CD4-positive, alpha-beta T cell treated with Interleukin-2 at 100 ng/mL for 4 hours (primary cell): ENCODE measurements at regions not wholly inside any gene's neighbourhood (a gene's known extent, or its start where the extent isn't known, plus 50 kb on each side); places are given as distances from the start of the nearest gene placed in this dataset.

Experiments used
- DNase-seq: peaks from one replicate; pipeline ENCODE4 v3.0.0-alpha.2; 2020; ENCODE audit warnings: low spot score

DNA sequence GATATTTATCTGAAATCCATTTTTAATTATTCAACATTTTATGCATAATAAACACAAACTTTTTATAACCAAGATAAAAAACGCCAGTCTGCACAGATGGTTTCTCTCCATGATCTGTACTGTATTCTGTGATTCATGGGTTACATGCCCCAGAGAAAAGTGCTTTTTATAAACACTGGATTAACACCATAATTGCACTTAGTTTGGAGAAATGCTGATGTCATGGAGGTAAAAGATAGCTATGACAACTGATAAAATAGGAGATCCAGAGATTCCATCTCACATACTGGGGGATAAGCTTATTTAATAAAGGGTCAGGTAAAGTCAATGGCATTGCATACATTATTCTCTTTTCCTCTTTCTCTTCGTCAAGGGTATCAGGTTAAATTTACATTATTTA, 1460.4 kb upstream of the ALCAM start:
- no peak for DNase-seq

DNA sequence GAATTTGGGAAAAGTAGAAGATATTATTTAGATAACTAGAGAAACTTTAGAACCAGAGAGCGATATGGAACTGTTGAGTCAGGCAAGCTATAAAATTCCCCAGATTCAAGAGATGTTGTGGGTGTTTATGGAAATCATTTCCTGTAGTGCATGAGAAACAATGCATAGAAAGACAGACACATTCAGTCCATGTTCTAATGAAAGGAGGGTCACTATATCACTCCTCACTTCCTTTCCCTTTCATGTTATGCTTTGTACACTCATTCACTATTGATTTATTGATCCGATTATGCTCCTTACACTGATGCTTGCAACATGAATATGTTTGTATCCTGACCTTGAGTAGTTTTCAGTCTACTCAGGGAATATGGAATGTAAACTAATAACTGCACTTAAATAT, 1459.9 kb upstream of the ALCAM start:
- DNase-seq = no peak

DNA sequence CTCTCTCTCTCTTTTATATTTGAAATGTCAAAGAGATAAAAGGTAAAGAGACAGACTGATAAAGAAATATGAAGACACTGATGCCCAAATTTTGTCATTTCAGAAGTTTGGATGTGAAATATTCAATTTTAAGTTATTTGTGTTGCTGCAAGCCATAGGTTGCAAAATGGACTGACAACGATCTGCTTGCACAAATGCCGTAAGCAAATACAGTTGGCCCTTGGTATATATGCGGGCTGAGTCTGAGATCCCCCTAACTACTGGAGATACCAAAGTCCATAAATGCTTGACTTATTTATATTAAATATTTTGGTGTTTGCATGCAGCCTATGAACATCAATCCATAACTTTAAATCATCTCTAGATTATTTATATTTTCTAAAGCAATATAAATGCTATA, 1459.1 kb upstream of the ALCAM start:
- DNase-seq = no peak

DNA sequence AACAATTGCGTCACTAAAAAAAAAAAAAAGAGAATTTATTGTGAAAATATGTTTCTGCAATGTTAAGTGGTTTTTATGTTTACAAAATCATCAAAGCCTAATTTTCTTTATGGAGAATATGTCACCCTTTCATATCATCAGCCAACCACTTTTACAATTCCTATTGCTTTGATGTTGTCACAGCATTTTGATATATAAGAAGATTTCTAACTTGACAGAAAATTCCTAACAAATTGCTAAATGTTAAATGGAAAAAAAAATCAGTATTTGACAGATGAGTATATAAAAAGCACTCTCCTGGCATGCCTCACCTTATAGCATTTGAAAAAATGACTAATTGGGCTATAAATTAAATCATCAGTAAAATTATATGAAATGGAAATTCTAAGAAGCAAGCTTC, 1457.3 kb upstream of the ALCAM start:
- DNase-seq = no peak

DNA sequence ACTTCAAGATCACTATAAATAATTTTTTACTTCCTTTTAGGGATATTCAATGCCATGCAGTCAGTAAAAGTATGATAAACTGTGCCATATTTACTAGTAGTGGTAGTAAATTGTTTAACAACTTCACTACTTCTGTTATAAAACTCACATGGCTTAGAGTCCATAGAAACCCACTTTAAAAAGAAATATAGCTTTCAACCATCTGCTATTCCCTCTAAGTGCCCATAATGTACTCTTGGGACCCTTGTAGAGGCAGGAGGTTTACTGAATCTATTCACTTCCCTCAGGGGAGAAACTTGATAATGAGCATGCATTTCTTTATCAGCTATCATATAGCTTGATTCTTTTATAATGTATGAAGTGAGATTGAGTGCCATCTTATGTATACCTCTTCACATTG, 1448.4 kb upstream of the ALCAM start:
- no peak for DNase-seq

DNA sequence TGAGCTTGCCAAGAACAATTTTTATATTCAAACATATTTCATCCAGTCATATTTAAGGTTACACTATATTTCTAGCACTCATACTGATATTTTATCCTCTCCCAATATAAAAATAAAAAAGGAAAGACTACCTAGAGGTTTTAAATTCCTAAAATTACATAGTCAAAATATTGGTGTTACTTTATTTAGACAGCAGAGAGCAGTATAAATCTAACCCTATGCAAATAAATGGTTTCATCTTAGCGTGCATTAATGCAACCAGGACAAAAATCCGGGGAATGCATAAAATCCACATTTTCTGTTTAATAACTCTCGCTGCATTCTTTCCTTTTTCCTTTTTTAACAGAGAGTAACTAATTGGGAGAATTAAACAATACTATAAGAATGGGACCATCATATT, 1447.4 kb upstream of the ALCAM start:
- DNase-seq = no peak

DNA sequence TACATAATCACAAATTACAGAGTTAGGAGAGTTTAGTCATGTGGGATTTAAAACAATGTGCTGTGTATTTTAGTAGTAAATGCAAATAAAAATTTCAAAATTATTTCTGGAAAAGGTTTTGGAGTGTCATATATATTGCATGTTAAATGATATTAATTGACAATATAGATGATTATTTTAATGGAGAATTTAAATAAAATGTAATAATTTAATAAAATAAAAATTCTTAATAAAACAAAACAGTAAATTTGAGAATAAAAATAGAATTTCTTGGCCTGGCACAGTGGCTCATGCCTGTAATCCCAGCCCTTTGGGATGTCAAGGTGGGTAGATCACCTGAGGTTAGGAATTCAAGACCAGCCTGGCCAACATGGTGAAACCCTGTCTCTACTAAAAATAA, 1442.8 kb upstream of the ALCAM start:
- no peak for DNase-seq

DNA sequence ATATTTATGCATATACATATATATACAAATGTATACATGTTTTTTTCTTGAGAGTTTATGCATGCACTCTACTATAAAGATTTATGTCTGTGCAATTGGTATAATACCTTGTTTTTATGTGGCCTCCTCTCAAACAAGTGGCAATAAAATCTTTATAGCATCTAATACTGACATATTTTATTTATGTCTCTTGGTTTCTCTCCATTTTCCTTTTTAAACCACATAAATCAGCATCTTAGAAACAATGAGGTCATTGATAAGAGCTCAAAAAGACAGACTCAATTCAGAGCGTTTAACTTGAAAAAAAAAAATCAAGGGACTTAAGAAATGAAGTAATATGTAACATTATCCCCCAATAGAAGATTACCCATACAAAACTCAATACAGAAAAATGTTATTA, 1442.2 kb upstream of the ALCAM start:
- DNase-seq = no peak

DNA sequence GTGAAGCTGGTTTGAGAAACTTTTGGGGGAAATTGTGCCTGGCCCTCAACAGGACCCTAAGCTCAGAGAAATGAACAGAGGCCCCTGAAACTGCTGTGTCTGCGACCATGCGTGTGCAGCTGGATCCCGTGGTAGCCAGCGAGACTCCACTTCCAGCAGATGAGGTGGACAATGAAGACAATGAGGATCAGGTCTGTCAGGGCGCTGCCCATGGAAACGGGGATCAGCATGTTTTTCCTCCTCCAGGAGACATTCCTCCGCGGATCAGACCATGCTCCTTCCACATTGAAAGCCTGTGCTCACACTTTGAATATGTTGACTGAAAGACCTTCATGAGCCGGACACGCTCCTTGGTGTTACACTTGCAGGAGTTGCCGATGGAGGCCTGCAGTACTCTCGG, 1439.8 kb upstream of the ALCAM start:
- DNase-seq = no peak

DNA sequence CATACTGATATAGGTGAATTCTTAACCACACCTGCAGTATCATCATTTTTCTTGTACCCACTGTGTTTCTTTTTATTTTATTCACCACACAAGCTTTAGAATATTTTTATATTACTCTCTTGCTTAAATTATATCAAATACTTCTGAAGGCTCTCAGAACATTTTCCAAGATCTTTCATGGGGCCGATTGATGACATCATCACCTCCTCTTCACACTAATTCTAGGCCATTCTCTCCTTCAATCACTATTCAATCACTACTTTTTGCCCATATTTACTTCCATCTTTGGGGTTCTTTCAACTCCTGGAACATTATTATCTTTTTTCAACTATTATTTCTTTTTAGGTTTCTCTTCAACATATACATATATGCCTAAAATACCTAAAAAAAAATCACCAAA, 1438.8 kb upstream of the ALCAM start:
- no peak for DNase-seq

DNA sequence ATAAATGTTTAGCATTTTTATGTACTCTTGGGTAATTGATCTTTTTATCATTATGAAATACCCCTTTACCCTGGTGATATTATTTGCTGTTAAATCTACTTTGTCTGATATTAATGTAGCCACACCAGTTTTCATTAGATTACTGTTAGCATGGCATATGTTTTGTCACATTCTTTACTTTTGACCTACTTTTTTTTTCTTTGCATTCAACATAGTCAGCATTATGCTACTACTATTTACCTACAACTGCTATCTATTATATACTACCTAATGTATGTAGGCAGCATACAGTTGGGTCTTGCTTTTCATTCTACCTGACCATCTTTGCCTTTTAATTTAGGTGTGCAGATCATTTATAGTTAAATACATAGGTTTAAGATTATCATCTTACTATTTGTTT, 1429.6 kb upstream of the ALCAM start:
- DNase-seq = no peak

DNA sequence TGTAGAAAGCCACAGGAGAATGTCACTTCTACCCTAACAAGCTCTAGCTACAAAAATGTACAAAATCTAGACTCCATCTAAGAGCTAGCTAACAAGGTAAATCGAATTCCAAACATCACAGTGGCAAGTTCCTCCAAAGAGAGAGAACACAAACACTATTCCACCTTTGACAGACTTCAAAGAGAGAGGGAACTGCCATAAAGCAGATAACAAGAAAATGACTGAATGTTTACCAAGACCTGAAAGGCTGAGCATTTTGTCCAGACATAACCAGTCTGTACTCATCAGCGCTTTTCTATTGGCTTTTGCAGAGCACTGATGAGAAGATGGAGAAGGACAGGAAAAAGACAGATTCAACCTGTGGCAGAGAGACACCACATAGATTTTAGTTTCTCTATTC, 1419.6 kb upstream of the ALCAM start:
- no peak for DNase-seq

DNA sequence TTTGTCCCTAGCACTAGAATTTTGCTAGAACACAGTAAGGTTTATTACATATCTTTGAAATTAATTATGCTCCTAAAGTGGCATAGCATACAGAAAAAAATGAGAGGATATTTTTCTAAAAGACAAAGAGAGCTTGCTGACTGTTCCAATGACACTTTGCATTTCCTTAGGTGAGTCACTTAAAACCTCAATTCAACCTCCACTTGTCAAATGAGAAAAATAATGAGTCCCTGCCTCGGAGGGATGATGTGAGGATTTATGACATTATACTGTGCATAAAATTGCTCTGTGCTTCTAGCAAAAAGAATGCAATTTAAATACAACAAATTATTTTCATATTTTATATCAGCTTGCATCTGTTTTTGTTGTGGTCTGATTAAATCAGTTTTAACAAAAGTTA, 1417.0 kb upstream of the ALCAM start:
- DNase-seq = no peak

DNA sequence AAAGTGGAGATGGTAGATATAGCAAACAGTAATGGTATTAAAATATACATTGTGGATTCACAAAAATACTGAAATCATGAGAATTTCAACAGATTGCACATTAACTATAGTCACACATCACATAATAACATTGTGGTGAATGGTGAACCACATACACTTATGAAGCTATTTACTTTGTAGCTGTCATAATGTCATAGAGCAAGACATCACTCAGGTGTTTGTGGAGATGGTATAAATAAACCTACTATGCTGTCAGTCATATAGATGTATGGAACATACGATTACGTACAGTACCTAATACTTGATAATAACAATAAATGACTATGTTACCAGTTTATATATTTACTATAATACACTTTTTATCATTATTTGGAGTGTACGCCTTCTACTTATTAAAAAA, 1416.0 kb upstream of the ALCAM start:
- no peak for DNase-seq

DNA sequence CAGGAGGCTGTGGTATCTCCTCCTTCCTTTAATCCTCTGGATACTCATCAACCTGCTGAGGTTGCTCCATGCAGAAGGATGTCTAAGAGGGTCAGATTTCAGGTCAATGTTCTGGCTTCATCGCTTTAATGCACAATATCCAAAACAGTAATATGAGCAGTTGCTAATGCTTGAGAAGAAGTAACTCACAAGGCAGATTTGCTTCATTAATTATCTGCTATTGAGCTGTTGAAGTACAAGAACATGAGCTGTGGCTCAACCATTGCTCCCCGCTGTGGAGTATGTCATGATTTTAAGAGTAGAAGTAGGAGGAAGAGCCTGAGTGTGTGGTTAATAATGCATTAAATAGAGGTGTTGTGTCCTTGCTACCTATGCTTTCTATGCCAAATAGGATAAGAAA, 1412.9 kb upstream of the ALCAM start:
- DNase-seq = no peak

DNA sequence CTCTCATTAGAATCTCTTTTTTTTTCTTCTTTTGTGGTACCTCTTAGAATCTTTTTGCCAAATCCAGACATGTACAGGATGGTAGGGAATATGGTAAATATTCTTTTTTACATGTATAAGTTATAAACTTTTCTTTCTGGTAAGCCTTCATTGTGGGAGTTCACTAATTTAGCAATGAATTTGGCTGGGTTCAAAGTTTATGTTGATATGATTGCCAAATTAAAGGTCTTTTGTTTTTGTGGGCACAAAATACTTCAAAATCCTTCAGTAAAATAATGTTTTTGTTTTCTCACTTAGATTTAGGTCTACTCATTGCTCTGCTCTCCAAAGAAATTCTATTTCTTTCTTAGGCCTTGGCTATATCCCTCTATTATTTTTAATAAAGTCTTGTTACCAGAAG, 1405.9 kb upstream of the ALCAM start:
- DNase-seq = no peak

DNA sequence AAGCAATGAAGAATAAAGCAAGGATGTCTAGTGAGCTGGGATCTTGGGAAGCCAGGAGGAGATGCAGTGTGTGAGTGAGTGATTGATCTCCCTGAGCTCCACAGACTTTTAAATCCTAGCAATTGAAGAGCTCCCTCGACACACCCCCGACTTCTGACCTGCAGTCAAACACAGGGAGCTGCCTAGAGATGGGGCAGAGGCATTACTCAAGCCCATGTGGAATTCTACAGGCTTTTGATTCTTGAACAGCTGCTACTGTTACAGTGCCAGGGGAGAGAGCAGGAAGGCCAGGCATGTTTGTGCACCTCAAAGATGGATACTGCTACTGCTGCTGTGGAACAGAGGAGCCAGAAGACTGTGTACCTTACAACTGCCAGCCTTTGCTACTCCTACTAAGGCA, 1403.1 kb upstream of the ALCAM start:
- no peak for DNase-seq

DNA sequence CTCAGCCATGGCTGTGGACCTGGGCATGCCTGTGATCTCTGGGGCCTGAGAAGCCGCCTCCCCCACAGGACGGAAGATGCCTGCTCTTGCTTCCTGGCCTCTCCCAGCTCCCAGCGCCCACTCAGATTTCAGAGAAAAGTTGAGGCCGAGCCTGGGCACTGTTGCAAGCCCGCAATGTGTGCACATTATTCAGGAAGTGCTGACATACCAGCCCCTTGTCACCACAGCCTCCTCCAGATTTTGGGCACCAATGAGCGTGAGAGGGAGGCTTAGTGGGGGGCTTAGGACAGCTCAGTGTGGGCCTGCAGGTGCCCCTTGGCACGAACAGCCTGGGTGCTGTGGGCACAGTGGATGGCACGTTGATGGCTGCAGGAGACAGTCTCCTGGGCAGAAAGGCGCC, 1400.9 kb upstream of the ALCAM start:
- DNase-seq = no peak

DNA sequence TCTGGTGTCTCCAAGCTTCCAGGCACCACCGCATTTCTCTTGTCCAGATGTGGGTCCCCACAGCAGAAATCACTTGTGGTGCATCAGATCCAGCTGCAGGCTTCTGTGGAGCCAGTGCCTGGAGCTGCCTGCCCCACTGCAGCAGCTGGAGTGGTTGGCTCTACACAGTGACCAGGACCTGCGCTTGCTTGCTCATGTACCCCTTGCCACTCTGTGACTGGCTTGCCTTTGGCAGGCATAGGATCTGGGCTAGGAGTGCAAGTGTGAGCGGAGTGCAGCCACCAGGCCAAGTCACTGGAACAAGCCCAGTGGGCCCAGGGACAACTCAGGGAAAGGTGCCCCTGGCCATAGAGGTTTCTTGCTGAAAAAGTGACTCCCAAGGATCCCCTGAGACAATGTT, 1400.0 kb upstream of the ALCAM start:
- DNase-seq = no peak

DNA sequence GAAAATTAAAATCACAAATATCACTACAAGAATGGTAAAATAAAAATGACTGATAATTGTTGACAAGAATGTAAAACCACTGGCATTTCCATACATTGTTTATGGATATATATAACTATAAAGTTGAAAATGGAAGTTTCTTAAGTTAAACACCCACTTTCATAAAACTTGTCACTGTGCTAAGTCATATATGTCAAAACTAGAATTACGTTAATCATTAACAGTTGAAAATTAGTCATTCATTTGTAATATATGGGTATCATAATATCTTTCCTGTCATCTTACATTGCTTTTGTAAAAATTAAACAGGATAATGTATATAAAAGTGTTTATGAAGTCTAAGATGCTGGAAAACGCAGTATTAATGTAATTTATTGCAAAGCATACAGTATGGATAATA, 1398.6 kb upstream of the ALCAM start:
- DNase-seq = no peak

DNA sequence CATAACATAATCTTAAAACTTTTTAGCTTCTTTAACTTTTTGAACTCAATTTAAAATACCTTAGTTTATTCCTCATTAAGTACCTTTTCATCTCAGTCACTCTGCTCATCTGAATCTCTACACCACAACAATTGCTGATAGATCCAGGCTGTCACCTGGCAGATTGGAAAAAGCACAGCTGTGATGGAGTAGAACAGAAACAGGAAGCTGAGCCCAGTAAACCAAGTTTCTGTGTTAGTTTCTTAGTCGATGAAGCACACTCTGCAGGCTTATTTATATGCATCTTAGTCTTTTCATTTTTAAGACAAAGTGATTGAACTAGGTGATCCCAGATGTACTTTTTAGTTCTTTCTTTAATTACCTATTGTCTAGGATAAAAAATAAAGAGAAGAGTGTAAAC, 1398.0 kb upstream of the ALCAM start:
- no peak for DNase-seq

DNA sequence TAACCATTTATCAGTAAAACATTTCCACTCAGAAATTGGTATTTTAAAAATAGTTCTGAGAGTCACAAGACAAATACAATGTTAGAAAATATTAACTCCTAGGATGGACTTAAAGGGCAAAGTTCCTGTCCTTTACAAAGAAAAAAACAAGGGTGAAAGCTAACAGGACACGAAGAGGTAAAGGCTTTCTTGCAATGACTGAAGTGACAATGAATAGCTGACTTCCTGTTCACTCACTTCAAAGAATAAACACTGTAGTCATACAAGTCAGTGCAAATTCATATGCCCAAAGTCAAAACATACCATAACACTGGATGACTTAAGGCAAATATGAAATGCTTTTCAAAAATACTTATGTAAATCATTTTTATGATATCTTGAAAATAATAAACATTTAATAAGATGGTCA, 1389.8 kb upstream of the ALCAM start:
- no peak for DNase-seq

DNA sequence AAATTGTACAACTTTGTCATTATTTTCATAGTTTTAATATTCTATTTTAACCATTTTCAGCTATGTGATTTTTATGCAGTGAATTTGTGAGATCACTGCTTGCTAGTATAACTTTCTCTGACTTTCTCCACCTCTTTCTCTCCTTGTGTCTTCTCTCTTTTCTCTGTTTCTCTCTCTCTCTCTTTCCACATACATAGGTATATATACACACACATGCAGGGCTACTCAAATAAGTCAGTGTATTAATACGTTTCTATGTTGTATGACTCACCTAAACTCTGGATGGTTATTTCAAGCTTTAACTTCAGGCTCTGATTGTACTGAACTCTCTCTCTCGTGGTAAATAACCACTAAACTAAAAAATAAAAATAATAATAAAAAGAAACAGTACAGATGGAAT, 1389.3 kb upstream of the ALCAM start:
- no peak for DNase-seq

DNA sequence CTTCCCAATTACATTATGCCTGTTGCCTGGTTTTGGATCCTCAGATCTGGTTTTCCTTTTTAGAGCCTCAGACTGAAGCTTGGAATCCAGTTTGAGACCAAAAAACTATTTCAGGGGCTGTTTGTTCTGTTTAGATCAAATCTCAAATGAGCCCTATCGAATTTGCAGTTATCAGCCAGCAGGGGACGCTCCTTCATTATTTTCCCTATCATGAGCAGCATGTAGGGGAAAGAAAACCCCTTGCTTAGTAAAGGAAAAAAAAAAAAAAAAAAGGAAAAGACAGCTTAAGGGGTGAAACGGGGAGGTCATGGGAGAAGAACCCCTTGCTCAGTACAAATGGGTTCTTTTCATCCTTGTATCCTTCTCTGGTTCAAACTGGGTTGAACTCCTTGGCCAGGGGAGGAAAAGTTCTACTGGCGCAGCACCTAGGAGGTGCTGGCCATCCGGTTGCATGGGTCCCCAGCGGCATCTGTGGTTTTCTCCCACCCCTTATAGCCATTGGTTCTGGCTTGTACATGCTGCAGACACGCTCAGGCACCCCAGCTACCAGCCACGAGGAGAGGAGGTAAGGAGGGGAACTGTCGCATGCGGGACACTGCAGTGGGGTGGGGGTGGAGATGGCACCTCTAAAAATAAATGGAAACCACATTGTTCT, 1375.1 kb upstream of the ALCAM start:
- no peak for DNase-seq

DNA sequence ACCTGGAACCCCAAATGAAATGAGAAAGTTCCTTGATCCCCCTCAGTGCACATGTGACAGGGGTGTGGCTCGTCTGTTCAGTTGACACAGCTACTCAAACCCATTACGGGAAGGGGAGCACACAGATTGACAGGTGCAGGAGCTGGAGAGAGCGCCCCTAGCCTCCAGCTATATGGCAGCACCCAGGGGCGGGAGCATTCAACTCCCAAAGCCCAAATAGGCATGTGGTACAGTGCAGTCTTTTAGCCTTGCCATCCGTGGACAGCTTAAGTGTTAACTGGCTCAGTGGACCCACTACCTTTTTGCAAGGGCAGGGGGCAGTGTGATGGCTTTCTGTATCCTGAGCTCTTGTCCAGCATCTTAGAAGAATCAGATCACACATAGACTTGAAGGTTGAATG, 1374.2 kb upstream of the ALCAM start:
- DNase-seq = no peak
